ENCODE measurements at regions not wholly inside any gene's neighbourhood (a gene's known extent, or its start where the extent isn't known, plus 50 kb on each side); places are given as distances from the start of the nearest gene placed in this dataset.
"Not testable (repeated sequence)": the region's sequence is repeated elsewhere in the genome, so short reads cannot be mapped to it uniquely, and the experiment has no call there.

DNA sequence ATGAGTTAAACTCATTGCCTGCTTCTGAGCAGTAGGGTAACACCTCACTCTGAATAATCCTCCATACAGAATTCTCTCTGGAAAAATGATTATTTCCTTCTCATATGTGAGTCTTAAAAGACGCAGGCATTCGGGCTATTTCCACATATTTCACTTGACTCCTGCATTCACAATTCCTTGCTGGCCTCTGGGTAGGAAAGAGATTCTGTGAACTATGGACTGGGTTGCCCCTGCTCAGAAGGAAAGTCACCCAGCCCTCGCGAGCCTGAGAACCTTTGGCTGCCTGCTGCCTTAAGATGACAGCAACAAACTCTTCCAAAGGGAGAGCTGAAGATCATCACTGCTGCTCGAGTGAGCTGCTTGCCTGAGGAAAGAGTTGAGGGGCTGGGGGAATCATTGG is 216.8 kb downstream of the BAMBI start:
- Mint-ChIP-seq H3K27ac (no peak overlapping the region), H3K9me3 (no peaks in the 10 kb centered on the region), H3K36me3 (no peaks in the 10 kb centered on the region)
- ATAC-seq = no peak
- no peak for DNase-seq (ENCODE audit: low spot score in 2 of 2)

DNA sequence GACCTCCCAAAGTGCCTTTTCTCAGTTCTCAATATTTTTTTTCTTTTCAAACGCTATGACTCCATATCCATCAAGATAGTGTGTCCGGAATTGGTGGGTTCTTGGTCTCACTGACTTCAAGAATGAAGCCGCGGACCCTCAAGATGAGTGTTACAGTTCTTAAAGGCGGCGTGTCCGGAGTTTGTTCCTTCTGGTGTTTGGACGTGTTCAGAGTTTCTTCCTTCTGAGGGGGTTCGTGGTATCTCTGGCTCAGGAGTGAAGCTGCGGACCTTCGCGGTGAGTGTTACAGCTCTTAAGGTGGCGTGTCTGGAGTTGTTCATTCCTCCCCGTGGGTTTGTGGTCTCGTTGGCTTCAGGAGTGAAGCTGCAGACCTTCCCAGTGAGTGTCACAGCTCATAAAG is 218.3 kb downstream of the BAMBI start:
- not testable (repeated sequence) for H3K9me3 Mint-ChIP-seq

DNA sequence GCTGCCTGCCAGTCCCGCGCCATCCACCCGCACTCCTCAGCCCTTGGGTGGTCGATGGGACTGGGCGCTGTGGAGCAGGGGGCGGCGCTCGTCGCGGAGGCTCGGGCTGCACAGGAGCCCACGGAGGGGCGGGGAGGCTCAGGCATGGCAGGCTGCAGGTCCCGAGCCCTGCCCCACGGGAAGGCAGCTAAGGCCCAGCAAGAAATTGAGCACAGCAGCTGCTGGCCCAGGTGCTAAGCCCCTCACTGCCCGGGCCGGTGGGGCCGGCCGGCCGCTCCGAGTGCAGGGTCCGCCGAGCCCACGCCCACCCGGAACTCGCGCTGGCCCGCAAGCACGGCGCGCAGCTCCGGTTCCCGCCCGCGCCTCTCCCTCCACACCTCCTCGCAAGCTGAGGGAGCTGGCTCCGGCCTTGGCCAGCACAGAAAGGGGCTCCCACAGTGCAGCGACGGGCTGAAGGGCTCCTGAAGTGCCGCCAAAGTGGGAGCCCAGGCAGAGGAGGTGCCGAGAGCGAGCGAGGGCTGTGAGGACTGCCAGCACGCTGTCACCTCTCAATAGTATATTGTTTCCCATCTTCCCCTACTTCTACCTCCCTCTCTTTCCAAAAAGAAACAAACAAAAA is 219.6 kb downstream of the BAMBI start:
- not testable (repeated sequence) for H3K27ac Mint-ChIP-seq; DNase-seq (ENCODE audit: low spot score in 2 of 2); H3K9me3 Mint-ChIP-seq; H3K36me3 Mint-ChIP-seq; ATAC-seq

More for the DNA sequence above, 218.3 kb downstream of the BAMBI start:
- not testable (repeated sequence) for H3K27ac Mint-ChIP-seq; H3K36me3 Mint-ChIP-seq; ATAC-seq; DNase-seq (ENCODE audit: low spot score in 2 of 2)

DNA sequence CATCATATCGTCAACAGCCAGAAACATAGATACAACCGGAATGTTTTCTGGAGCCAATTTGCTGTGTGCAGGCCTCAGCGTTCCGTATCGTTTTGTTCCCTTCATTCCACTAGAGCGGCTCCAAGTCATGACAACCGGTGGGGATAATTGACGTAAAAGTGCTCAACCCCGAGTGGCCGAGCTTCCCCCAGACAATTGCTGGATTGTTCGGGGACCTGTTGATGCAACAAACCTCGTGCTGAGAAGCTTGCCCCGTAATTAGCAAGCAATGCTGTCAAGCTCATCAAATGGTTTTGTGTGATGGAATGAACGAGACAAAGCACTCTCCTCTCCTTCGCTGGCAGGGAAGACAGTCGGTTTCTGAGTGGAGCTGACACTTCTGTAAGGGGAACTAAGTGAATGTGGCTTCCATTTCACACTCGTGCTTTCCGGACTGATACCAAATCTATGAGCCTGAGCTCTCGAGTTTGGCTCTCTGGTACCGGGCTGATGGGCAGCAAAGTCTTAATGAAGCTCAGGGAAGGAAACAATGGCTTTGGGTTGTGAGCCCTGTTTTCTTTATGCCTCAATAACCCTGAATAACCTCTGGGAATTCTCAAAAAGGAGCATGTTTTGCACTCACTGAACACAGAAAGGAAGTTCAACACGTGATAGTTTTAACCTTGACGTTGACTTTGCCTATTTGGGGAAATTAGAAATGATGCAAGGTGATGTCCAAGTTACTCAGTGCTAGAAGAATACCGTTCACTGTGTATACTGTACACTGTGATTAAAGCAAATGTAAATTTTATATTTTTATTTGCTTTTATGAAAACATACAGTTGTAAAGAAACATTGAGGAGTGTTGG is 220.5 kb downstream of the BAMBI start:
- no peak for DNase-seq (ENCODE audit: low spot score in 2 of 2)
- Mint-ChIP-seq H3K9me3 (no peaks in the 10 kb centered on the region), H3K27ac (no peak overlapping the region), H3K36me3 (no peaks in the 10 kb centered on the region)
- no peak for ATAC-seq

DNA sequence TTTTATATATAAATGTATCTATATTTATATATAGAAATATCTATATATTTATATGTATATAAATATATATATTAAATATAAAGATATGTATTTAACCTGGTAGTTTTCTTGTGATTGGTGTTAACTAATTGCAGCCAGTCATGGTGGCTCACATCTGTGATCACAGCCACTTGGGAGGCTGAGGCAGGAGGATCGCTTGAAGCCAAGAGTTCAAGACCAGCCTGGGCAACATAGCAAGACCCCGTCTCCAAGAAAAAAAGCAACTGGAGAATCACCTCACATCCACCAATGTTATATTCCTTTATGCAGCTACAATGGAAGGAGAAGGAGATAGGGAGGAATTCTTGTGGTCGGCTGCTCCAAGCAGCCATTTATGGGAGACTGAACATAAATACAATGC is 224.9 kb downstream of the BAMBI start:
- no peak for DNase-seq (ENCODE audit: low spot score in 2 of 2)
- H3K27ac Mint-ChIP-seq = no peak overlapping the region
- ATAC-seq = no peak
- H3K9me3 Mint-ChIP-seq = no peaks in the 10 kb centered on the region
- H3K36me3 Mint-ChIP-seq = no peaks in the 10 kb centered on the region

DNA sequence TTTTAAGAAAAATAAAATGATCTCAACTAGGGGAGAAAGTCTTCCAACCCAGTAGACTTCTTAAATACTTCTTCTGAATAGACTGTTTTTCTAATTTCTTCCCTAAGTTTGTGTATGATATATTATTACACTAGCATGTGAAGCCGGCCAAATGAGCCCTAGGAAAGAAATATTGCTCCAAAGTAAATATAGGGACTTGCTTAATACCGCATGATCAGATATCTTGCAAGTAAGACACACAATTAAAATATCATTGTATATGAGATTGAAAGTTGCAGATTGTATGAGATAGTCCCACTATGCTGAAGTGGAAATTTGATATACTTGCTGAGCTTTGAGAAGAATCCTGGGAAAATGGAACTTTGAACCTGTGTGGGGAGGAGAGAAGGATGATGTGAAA is 225.7 kb downstream of the BAMBI start:
- no peaks in the 10 kb centered on the region for H3K9me3 Mint-ChIP-seq
- no peak overlapping the region for H3K27ac Mint-ChIP-seq
- no peaks in the 10 kb centered on the region for H3K36me3 Mint-ChIP-seq
- no peak for ATAC-seq
- no peak for DNase-seq (ENCODE audit: low spot score in 2 of 2)

DNA sequence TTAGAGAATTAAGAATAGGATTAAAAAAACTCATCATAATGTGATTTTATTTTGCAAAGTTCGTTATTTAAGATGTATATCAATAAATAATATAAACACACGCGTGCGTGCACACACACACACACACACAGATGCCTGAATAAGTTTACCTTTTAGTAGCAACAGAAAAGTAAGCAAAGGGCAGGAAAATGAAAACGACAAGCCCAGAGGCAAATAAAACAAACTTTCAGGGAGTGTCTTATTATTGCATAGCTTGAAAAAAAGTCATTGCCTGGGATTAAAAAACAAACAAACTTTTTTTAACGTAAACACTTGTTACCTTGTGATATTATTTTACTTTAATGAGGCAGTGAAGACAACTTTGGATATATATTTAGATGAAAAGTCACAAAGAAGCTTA is 226.4 kb downstream of the BAMBI start:
- Mint-ChIP-seq H3K9me3 (no peaks in the 10 kb centered on the region), H3K27ac (no peak overlapping the region), H3K36me3 (no peaks in the 10 kb centered on the region)
- ATAC-seq (no peak), DNase-seq (ENCODE audit: low spot score in 2 of 2) (no peak)

DNA sequence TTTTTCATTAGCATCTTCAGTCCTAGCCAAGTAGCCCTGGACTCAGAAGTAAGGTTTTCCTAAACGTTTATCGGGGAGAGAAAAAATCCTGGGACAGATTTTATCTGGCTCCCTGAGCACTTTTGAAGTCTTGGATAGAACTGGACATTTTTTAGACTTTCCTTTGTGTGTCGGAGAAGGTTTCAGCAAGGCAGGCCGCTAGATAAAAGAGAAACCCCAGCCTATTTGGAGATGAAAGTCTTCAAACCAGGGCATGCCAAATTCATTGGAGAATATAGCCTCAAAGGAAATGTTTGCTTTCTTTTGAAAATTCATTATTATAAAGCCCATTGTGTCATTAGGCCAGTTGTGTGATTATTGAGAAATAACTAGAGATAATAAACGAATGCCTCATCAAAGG is 228.1 kb downstream of the BAMBI start:
- no peaks in the 10 kb centered on the region for H3K9me3 Mint-ChIP-seq
- no peaks in the 10 kb centered on the region for H3K36me3 Mint-ChIP-seq
- DNase-seq (ENCODE audit: low spot score in 2 of 2) = no peak
- no peak overlapping the region for H3K27ac Mint-ChIP-seq
- no peak for ATAC-seq

DNA sequence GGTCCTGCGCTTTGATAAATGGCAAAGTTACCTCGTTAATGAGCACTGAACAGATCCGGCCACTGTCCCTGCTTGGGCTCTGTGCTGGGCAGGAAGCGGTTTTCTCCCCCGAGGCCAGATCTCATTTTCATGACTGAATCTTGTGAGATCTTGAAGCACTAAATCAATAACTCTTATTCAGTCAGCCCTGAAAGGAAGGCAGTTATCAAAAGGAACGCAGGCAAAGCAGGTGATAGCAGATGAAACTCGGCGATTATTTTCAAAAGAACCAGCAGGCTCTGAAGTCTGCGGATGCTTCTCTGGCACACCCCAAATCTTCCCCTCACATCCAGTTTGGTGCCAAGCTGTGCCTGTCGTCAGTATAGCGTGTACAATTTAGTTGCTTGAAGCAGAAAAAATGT is 228.7 kb downstream of the BAMBI start:
- Mint-ChIP-seq H3K36me3 (no peaks in the 10 kb centered on the region), H3K9me3 (no peaks in the 10 kb centered on the region), H3K27ac (no peak overlapping the region)
- ATAC-seq = no peak
- no peak for DNase-seq (ENCODE audit: low spot score in 2 of 2)

DNA sequence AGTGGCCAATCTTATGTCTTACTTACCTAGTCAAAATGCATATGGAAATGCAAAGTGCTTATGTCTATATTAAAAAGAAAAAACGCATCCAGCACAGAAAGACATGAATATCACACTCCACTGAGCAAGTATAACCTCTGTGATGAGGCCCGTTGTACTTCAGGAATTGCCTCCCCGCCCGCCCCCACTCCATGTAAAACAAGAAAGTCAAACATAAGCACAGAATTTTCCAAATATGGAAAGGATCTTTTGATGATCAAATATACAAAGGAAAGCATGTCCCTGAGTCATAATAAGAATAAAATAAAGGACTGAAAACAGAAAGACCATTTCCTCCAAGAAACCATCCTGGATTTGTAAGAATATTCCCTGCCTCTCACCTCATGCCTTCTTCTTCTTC is 229.1 kb downstream of the BAMBI start:
- no peaks in the 10 kb centered on the region for H3K36me3 Mint-ChIP-seq
- ATAC-seq (no peak), DNase-seq (ENCODE audit: low spot score in 2 of 2) (no peak)

DNA sequence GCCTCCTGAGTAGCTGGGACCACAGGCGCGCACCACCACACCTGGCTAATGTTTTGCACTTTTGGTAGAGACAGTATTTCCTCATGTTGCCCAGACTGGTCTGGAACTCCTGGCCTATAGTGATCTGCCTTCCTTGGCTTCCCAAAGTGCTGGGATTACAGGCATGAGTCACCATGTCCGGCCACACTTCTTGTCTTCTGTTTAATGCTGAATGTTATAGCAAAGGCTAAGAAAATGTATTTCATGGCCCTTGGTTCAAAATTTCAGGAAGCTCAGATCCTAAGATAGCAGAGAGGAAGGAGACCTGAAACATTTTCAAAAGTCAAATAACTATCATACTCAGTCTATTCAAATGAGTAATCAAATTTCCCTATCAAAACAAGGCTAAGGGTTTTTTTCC is 229.6 kb downstream of the BAMBI start:
- DNase-seq (ENCODE audit: low spot score in 2 of 2) (no peak), ATAC-seq (no peak)
- H3K36me3 Mint-ChIP-seq = no peaks in the 10 kb centered on the region
- no peak overlapping the region for H3K27ac Mint-ChIP-seq
- no peaks in the 10 kb centered on the region for H3K9me3 Mint-ChIP-seq

More for the DNA sequence above, 229.1 kb downstream of the BAMBI start:
- no peak overlapping the region for H3K27ac Mint-ChIP-seq
- no peaks in the 10 kb centered on the region for H3K9me3 Mint-ChIP-seq

DNA sequence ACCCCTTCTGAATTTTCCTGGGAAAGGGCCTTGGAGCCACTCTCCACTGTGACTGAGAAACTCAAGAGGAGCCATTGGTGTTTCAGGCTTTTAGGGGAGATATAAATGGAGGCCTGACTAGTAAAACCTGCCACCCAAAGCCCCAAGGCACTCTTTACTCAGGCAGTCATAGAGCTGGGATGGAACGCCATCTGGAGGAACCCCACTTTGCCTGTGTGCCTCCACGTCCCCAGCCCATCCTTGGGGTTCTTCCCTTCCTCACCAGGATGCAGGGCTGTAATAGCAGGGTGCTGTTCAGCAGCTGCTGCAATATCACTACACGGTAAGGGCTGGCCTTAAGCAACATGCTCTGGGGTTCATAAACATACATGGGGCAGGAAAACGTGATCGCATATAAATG is 232.6 kb downstream of the BAMBI start:
- Mint-ChIP-seq H3K9me3 (no peaks in the 10 kb centered on the region), H3K36me3 (no peaks in the 10 kb centered on the region), H3K27ac (no peak overlapping the region)
- ATAC-seq = no peak
- no peak for DNase-seq (ENCODE audit: low spot score in 2 of 2)

DNA sequence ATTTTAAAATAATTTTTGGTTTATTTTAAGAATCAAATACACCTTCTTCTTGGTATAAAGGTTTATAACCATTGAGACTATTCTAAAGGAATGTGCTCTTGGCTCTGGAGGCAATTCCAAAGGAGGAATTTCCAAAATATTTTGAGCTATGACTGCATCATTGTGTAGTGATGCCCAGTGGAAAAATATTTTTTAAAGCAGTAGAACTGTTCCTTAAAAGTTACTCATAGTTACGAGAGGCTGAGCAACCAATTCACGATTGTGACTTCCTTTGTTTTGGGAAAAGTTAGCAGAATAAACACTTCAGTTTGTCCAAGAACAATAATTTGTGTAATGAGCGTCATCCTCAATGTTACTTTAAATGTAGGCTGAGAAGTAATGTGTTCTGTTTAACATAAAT is 233.6 kb downstream of the BAMBI start:
- ATAC-seq (no peak), DNase-seq (ENCODE audit: low spot score in 2 of 2) (no peak)
- Mint-ChIP-seq H3K9me3 (no peaks in the 10 kb centered on the region), H3K27ac (no peak overlapping the region), H3K36me3 (no peaks in the 10 kb centered on the region)

DNA sequence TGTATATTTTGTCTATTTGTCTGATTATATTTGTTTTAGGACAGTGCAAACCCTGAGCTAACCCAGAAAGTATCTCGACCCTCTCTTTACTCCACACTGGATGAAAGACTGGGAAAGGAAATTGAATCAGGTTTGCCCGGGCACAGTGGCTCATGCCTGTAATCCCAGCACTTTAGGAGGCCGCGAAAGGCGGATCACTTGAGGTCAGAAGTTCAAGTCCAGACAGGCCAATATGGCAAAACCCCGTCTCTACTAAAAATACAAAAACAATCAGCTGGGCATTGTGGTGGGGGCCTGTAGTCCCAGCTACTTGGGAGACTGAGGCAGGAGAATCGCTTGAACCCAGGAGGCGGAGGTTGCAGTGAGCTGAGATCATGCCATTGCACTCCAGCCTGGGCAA is 234.2 kb downstream of the BAMBI start:
- not testable (repeated sequence) for H3K27ac Mint-ChIP-seq; DNase-seq (ENCODE audit: low spot score in 2 of 2); H3K9me3 Mint-ChIP-seq; ATAC-seq; H3K36me3 Mint-ChIP-seq

DNA sequence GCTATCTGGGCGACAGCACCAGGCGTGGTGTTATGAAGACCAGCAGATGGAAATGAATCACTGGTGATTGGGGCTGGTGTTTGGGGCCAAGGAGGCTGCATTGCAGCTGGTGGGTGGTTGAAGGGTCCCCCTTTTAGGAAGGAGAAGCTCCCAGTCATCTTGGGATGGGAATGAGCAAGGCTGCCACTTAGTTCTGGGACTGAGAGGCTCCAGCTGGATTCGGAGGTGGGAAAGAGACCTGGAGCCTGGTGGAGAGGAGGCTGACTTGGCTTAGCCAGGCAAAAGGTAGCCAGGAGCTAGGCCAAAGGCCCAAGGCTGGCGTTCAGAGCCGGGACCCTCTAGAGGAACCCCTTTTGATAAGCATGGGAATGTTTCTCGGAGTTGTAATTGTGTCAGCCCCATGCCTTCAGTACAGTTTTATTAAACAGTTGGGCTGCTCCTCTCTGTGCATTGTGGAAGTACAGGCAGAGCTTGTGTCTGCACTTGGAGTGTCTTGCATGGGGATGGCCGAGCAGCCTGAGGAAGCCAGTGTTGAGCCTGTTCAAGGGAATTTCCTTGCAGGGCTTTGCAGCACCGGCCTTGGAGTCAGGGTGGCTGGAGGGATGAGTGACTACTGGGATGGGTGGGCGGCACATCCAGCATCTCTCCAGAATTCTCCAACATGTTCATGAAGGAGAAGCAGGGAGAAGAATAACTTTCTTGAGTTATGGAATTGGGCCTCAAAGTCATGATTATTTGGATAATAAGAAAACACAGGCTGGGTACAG is 234.9 kb downstream of the BAMBI start:
- peaks cover 0 to 5% of the 10 kb centered on the region in 2 donors for H3K9me3 Mint-ChIP-seq
- no peak for DNase-seq (ENCODE audit: low spot score in 2 of 2)
- no peaks in the 10 kb centered on the region for H3K36me3 Mint-ChIP-seq
- ATAC-seq = no peak
- no peak overlapping the region for H3K27ac Mint-ChIP-seq

DNA sequence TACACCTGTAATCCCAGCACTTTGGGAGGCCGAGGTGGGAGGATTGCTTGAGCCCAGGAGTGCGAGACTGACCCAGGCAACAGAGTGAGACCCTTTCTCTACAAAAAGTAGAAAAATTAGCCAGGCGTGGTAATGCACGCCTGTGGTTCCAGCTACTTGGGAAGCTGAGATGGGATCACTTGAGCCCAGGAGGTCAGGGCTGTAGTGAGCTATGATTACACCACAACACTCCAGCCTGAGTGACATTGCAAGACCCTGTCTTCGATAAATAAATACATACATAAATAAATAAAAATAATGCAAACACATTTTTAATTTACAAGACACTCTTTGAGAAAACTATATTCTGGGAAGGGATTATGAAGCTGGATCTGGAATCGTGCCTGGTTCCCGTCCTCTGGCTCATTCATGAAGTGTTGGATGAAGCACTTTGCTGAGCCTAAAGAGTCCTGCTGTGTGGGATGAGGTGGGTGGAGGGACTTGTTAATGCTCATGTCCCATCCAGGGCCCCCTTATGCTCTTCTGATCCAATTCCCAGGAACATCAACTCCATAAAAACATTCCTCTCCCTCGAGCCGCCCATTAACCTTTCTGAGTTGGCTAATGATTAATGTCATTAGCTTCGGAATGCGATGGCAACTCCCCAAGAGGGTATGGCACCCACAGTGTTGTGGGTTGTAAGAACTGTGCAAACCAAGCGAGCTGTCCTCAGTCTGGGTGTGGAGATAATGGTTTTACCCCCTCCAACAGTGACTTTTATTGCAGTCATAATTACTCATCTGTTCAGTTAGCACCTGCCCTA is 236.3 kb downstream of the BAMBI start:
- DNase-seq (ENCODE audit: low spot score in 2 of 2) (no peak), ATAC-seq (no peak)
- no peaks in the 10 kb centered on the region for H3K36me3 Mint-ChIP-seq
- no peak overlapping the region for H3K27ac Mint-ChIP-seq
- H3K9me3 Mint-ChIP-seq = peaks cover 0 to 5% of the 10 kb centered on the region in 2 donors

DNA sequence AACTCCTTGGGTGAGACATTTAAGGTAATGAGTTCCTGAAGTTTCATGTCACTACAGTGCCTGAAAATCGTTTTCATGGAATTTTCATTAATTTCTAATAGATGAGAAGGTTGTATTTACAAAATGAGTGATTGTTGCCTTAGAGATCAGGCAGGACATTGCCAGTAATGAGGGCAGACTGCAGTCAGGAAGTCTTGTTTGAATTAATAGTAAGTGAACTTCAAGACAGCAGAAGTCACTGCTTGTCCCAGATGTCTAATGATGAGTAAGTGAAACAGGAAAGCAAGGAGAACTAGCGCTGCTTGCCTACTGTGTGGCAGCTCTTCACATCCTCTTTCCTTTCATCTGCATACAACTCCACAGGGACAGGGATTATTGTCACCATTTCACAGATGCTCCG is 237.4 kb downstream of the BAMBI start:
- Mint-ChIP-seq H3K9me3 (peaks cover 0 to 5% of the 10 kb centered on the region in 2 donors), H3K36me3 (no peaks in the 10 kb centered on the region), H3K27ac (no peak overlapping the region)
- no peak for DNase-seq (ENCODE audit: low spot score in 2 of 2)
- no peak for ATAC-seq

Data from activated naive CD4-positive, alpha-beta T cell treated with anti-CD3 and anti-CD28 coated beads, Interleukin-2, amount 50 U/mL, for 72 hours (primary cell).